ENCODE measurements at regions not wholly inside any gene's neighbourhood (a gene's known extent, or its start where the extent isn't known, plus 50 kb on each side); places are given as distances from the start of the nearest gene placed in this dataset.

GRCh38 chr13:84360822-84361221, 478.5 kb upstream of the SLITRK1 start:
- no peaks in the 10 kb centered on the region for H3K9me3 ChIP-seq (ENCODE audit: insufficient read depth, low read depth, low read length)
- H4K20me1 ChIP-seq (ENCODE audit: insufficient read depth, low read length, poor library complexity, severe bottlenecking): no peaks in the 10 kb centered on the region
- H3K36me3 ChIP-seq (ENCODE audit: insufficient read depth, low read length): no peaks in the 10 kb centered on the region
- H3K4me2 ChIP-seq (ENCODE audit: low read depth, low read length, poor library complexity, severe bottlenecking): no peak overlapping the region
- no peaks in the 10 kb centered on the region for H3F3A ChIP-seq (ENCODE audit: low read depth)
- H3K9me2 ChIP-seq (replicated peaks; ENCODE audit: low read depth, low read length): no peaks in the 10 kb centered on the region
- TF ChIP-seq, protein P1, sequence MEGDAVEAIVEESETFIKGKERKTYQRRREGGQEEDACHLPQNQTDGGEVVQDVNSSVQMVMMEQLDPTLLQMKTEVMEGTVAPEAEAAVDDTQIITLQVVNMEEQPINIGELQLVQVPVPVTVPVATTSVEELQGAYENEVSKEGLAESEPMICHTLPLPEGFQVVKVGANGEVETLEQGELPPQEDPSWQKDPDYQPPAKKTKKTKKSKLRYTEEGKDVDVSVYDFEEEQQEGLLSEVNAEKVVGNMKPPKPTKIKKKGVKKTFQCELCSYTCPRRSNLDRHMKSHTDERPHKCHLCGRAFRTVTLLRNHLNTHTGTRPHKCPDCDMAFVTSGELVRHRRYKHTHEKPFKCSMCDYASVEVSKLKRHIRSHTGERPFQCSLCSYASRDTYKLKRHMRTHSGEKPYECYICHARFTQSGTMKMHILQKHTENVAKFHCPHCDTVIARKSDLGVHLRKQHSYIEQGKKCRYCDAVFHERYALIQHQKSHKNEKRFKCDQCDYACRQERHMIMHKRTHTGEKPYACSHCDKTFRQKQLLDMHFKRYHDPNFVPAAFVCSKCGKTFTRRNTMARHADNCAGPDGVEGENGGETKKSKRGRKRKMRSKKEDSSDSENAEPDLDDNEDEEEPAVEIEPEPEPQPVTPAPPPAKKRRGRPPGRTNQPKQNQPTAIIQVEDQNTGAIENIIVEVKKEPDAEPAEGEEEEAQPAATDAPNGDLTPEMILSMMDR (conservative IDR thresholded peaks at IDR 0.05; ENCODE audit: low read length): no peak
- TF ChIP-seq EZH2phosphoT487 (IDR thresholded peaks at IDR 0.05; ENCODE audit: borderline replicate concordance): no peak
- no peak overlapping the region for H3K4me3 ChIP-seq (ENCODE audit: low read length, poor library complexity, severe bottlenecking)
- H3K4me1 ChIP-seq (ENCODE audit: insufficient read depth, low read length, poor library complexity, severe bottlenecking): no peaks in the 10 kb centered on the region
- no peak overlapping the region for H3K9ac ChIP-seq (ENCODE audit: low read depth, low read length, poor library complexity, severe bottlenecking)
- H3K27me3 ChIP-seq (ENCODE audit: insufficient read depth, low read length, poor library complexity, severe bottlenecking): no peaks in the 10 kb centered on the region
- no peak overlapping the region for H2AFZ ChIP-seq (ENCODE audit: low read length)
- no peaks in the 10 kb centered on the region for H3K79me2 ChIP-seq (ENCODE audit: insufficient read depth, low read length)

GRCh38 chr13:84358601-84359000, 476.3 kb upstream of the SLITRK1 start:
- TF ChIP-seq, protein P1 (conservative IDR thresholded peaks at IDR 0.05; ENCODE audit: low read length): no peak
- TF ChIP-seq EZH2phosphoT487 (IDR thresholded peaks at IDR 0.05; ENCODE audit: borderline replicate concordance): no peak
- Histone ChIP-seq H3K27me3 (ENCODE audit: insufficient read depth, low read length, poor library complexity, severe bottlenecking) (no peaks in the 10 kb centered on the region), H3K4me1 (ENCODE audit: insufficient read depth, low read length, poor library complexity, severe bottlenecking) (no peaks in the 10 kb centered on the region), H3K4me2 (ENCODE audit: low read depth, low read length, poor library complexity, severe bottlenecking) (no peak overlapping the region), H3K9me3 (ENCODE audit: insufficient read depth, low read depth, low read length) (no peaks in the 10 kb centered on the region), H3K79me2 (ENCODE audit: insufficient read depth, low read length) (no peaks in the 10 kb centered on the region), H3F3A (ENCODE audit: low read depth) (no peaks in the 10 kb centered on the region), H3K9me2 (replicated peaks; ENCODE audit: low read depth, low read length) (no peaks in the 10 kb centered on the region), H3K4me3 (ENCODE audit: low read length, poor library complexity, severe bottlenecking) (no peak overlapping the region), H4K20me1 (ENCODE audit: insufficient read depth, low read length, poor library complexity, severe bottlenecking) (no peaks in the 10 kb centered on the region), H2AFZ (ENCODE audit: low read length) (no peak overlapping the region), H3K36me3 (ENCODE audit: insufficient read depth, low read length) (no peaks in the 10 kb centered on the region), H3K9ac (ENCODE audit: low read depth, low read length, poor library complexity, severe bottlenecking) (no peak overlapping the region)

GRCh38 chr13:84352946-84353345, 470.7 kb upstream of the SLITRK1 start:
- Histone ChIP-seq H3K27me3 (ENCODE audit: insufficient read depth, low read length, poor library complexity, severe bottlenecking) (no peaks in the 10 kb centered on the region), H3K36me3 (ENCODE audit: insufficient read depth, low read length) (no peaks in the 10 kb centered on the region), H3K4me3 (ENCODE audit: low read length, poor library complexity, severe bottlenecking) (no peak overlapping the region)

More at GRCh38 chr13:84352946-84353345, 470.7 kb upstream of the SLITRK1 start:
- Histone ChIP-seq H4K20me1 (ENCODE audit: insufficient read depth, low read length, poor library complexity, severe bottlenecking) (no peaks in the 10 kb centered on the region), H3K9me2 (replicated peaks; ENCODE audit: low read depth, low read length) (no peaks in the 10 kb centered on the region), H3K79me2 (ENCODE audit: insufficient read depth, low read length) (no peaks in the 10 kb centered on the region), H3K4me1 (ENCODE audit: insufficient read depth, low read length, poor library complexity, severe bottlenecking) (no peaks in the 10 kb centered on the region), H2AFZ (ENCODE audit: low read length) (no peak overlapping the region), H3K9ac (ENCODE audit: low read depth, low read length, poor library complexity, severe bottlenecking) (no peak overlapping the region), H3K4me2 (ENCODE audit: low read depth, low read length, poor library complexity, severe bottlenecking) (no peak overlapping the region), H3F3A (ENCODE audit: low read depth) (no peaks in the 10 kb centered on the region), H3K9me3 (ENCODE audit: insufficient read depth, low read depth, low read length) (no peaks in the 10 kb centered on the region)
- no peak for TF ChIP-seq EZH2phosphoT487 (IDR thresholded peaks at IDR 0.05; ENCODE audit: borderline replicate concordance)
- TF ChIP-seq, protein P1 (conservative IDR thresholded peaks at IDR 0.05; ENCODE audit: low read length): no peak
